ENCODE measurements at regions not wholly inside any gene's neighbourhood (a gene's known extent, or its start where the extent isn't known, plus 50 kb on each side); places are given as distances from the start of the nearest gene placed in this dataset.

- ATAC-seq = no peak
- TF ChIP-seq CTCF (IDR thresholded peaks at IDR 0.05) = no peak
- no peak for TF ChIP-seq POLR2A (IDR thresholded peaks at IDR 0.05)
- intact Hi-C loops (cut with DNase I) = no loop called here
- WGBS, 2 donors = 93 to 94% methylated on average over 2 of the region's 2 CpGs
- Histone ChIP-seq H3K27ac (no peak overlapping the region), H3K27me3 (no peaks in the 10 kb centered on the region), H3K4me1 (no peaks in the 10 kb centered on the region), H3K9me3 (no peaks in the 10 kb centered on the region), H3K4me3 (no peak overlapping the region), H3K36me3 (replicated peaks in 1 of 2; ENCODE audit: insufficient read depth in 1 of 2, low read depth in 2 of 2) (no peaks in the 10 kb centered on the region)
- DNase-seq = no peak
Observed at GRCh38 chr1:55402671-55403464, 187.7 kb upstream of the USP24 start.

GRCh38 chr1:55402142-55402541 is 187.0 kb upstream of the USP24 start:
- TF ChIP-seq POLR2A (IDR thresholded peaks at IDR 0.05) = no peak
- no peak for TF ChIP-seq CTCF (IDR thresholded peaks at IDR 0.05)
- no peak for DNase-seq
- H3K4me3 ChIP-seq = no peak overlapping the region

GRCh38 chr1:55400508-55400907 is 185.3 kb upstream of the USP24 start:
- TF ChIP-seq CTCF (IDR thresholded peaks at IDR 0.05) (no peak), POLR2A (IDR thresholded peaks at IDR 0.05) (no peak)
- Histone ChIP-seq H3K27ac (no peak overlapping the region), H3K36me3 (replicated peaks in 1 of 2; ENCODE audit: insufficient read depth in 1 of 2, low read depth in 2 of 2) (no peaks in the 10 kb centered on the region), H3K27me3 (no peaks in the 10 kb centered on the region), H3K4me1 (no peaks in the 10 kb centered on the region), H3K4me3 (no peak overlapping the region), H3K9me3 (no peaks in the 10 kb centered on the region)
- DNase-seq = no peak
- WGBS, 2 donors = 75% methylated on average over 8 of the region's 8 CpGs
- intact Hi-C loops (cut with DNase I) = no loop called here
- ATAC-seq = no peak

More at GRCh38 chr1:55402142-55402541, 187.0 kb upstream of the USP24 start:
- 66 to 73% methylated on average over 3 of the region's 3 CpGs for WGBS, 2 donors
- intact Hi-C loops (cut with DNase I) = no loop called here
- ATAC-seq = no peak
- Histone ChIP-seq H3K9me3 (no peaks in the 10 kb centered on the region), H3K27me3 (no peaks in the 10 kb centered on the region), H3K27ac (no peak overlapping the region), H3K4me1 (no peaks in the 10 kb centered on the region), H3K36me3 (replicated peaks in 1 of 2; ENCODE audit: insufficient read depth in 1 of 2, low read depth in 2 of 2) (no peaks in the 10 kb centered on the region)

GRCh38 chr1:55399346-55399745 is 184.2 kb upstream of the USP24 start:
- Histone ChIP-seq H3K27ac (no peak overlapping the region), H3K27me3 (no peaks in the 10 kb centered on the region), H3K36me3 (replicated peaks in 1 of 2; ENCODE audit: insufficient read depth in 1 of 2, low read depth in 2 of 2) (no peaks in the 10 kb centered on the region), H3K4me3 (no peak overlapping the region), H3K4me1 (no peaks in the 10 kb centered on the region), H3K9me3 (no peaks in the 10 kb centered on the region)
- 21 to 26% methylated on average over 5 of the region's 5 CpGs for WGBS, 2 donors
- intact Hi-C loops (cut with DNase I) = no loop called here
- peak in 1 of 4 donors; percentile 19 for DNase-seq
- no peak for ATAC-seq
- TF ChIP-seq CTCF (IDR thresholded peaks at IDR 0.05) (no peak), POLR2A (IDR thresholded peaks at IDR 0.05) (no peak)

- H3K27me3 ChIP-seq = no peaks in the 10 kb centered on the region
- H3K36me3 ChIP-seq (replicated peaks in 1 of 2; ENCODE audit: insufficient read depth in 1 of 2, low read depth in 2 of 2) = no peaks in the 10 kb centered on the region
- ATAC-seq = no peak
- TF ChIP-seq CTCF (IDR thresholded peaks at IDR 0.05) = no peak
- no peak for TF ChIP-seq POLR2A (IDR thresholded peaks at IDR 0.05)
- no peak overlapping the region for H3K27ac ChIP-seq
- 71 to 83% methylated on average over 5 of the region's 5 CpGs for WGBS, 2 donors
- H3K4me3 ChIP-seq = no peak overlapping the region
- no peaks in the 10 kb centered on the region for H3K9me3 ChIP-seq
- no peaks in the 10 kb centered on the region for H3K4me1 ChIP-seq
- DNase-seq = no peak
- intact Hi-C loops (cut with DNase I) = no loop called here
Observed at GRCh38 chr1:55396381-55396891, 181.3 kb upstream of the USP24 start.
